HL-60 (cell line): ENCODE measurements at regions not wholly inside any gene's neighbourhood (a gene's known extent, or its start where the extent isn't known, plus 50 kb on each side); places are given as distances from the start of the nearest gene placed in this dataset.

Experiments
- DNase-seq, 2 experiments: peaks; one replicate each; pipeline ENCODE4 v3.0.0-alpha.2; 2010 to 2020; ENCODE audit warnings: low read depth in 1 of 2, low spot score in 1 of 2
- H3K27ac ChIP-seq: fragments of 250-450 bp; sonication (Bioruptor Pico); replicated peaks from 2 replicates; pipeline ENCODE4 v1.5.1; 2020; ENCODE audit warnings: mild to moderate bottlenecking, moderate library complexity
- H3K27me3 ChIP-seq: fragments of 250-450 bp; sonication (Bioruptor Pico); 2 replicates; pipeline ENCODE4 v1.5.1; 2021; ENCODE audit warnings: mild to moderate bottlenecking, moderate library complexity; ENCODE audit not compliant: insufficient read depth, poor library complexity, severe bottlenecking
- H3K4me3 ChIP-seq: replicated peaks from 2 replicates; pipeline ENCODE4 v1.5.1; 2011; ENCODE audit warnings: mild to moderate bottlenecking, control low read depth, low read length; ENCODE audit not compliant: insufficient read depth
- CTCF ChIP-seq: IDR thresholded peaks from one replicate; pipeline ENCODE4 v1.5.1; 2011; ENCODE audit warnings: low read length, control low read depth, inconsistent platforms; ENCODE audit not compliant: insufficient read depth
- GABPA ChIP-seq: IDR thresholded peaks from 2 replicates; pipeline ENCODE4 v1.6.1; 2012; ENCODE audit warnings: low read depth
- POLR2AphosphoS5 ChIP-seq: IDR thresholded peaks from 2 replicates; pipeline ENCODE4 v1.6.1; 2012; ENCODE audit warnings: low read depth
- REST ChIP-seq: IDR thresholded peaks from 2 replicates; pipeline ENCODE4 v1.6.1; 2012; ENCODE audit warnings: low read depth; ENCODE audit not compliant: insufficient replicate concordance
- SPI1 ChIP-seq: IDR thresholded peaks from 2 replicates; pipeline ENCODE4 v1.6.1; 2012; ENCODE audit warnings: low read depth, mild to moderate bottlenecking, borderline replicate concordance

DNA sequence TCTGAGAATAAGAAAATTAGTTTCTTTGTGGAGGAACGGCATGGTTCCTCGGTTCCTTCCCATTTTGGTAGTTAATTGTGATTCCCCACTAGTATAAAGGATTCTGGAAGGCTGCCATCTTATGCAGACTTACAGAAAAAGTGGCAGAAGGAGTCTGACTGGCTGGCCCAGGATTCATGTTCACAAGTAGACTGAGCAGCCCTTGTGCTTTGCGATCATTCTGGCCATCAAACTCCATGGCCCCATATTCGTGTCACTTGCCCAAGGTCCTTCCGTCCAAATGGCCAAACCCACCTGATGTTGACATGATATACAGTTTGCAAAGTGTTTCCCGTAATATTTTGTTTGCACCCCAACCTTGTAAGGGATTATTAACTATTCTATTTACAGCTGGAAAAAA lies 297.2 kb upstream of the AMIGO2 start:
- Histone ChIP-seq H3K27me3 (no peaks in the 10 kb centered on the region), H3K4me3 (no peak overlapping the region), H3K27ac (no peak overlapping the region)
- TF ChIP-seq CTCF: no peak
- no peak for TF ChIP-seq GABPA
- no peak for TF ChIP-seq SPI1
- TF ChIP-seq POLR2AphosphoS5: no peak
- no peak for TF ChIP-seq REST
- no peak for DNase-seq

DNA sequence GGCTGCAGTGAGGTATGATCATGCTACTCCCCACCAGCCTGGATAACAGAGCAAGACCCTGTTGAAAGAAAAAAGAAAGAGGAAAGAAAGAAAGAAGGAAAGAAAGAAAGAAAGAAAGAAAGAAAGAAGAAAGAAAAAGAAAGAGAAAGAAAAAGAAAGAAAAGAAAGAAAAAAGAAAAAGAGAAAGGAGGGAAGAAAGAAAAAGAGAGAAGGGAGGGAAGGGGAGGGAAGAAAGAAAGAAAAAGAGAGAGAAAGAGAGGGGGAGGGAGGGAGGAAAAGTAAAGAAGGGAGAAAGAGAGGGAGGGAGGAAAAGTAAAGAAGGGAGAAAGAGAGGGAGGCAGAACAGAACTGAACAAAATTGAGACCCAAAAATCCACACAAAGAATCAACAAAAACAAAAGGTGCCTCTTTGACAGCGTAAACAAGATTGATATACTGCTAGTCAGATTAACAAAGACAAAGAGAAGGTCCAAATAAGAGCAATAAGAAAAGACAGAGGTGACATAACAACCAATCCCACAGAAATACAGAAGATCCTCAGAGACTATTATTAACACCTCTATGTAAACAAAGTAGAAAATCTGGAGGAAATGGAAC lies 293.9 kb upstream of the AMIGO2 start:
- no peak for DNase-seq
- H3K27me3 ChIP-seq: no peaks in the 10 kb centered on the region
- H3K4me3 ChIP-seq: no peak overlapping the region
- TF ChIP-seq POLR2AphosphoS5 (no peak), CTCF (no peak), SPI1 (no peak), REST (no peak), GABPA (no peak)
- H3K27ac ChIP-seq: no peak overlapping the region

- Histone ChIP-seq H3K4me3 (no peak overlapping the region), H3K27me3 (no peaks in the 10 kb centered on the region), H3K27ac (no peak overlapping the region)
- no peak for TF ChIP-seq CTCF
- no peak for TF ChIP-seq GABPA
- TF ChIP-seq SPI1: no peak
- no peak for TF ChIP-seq POLR2AphosphoS5
- TF ChIP-seq REST: no peak
- DNase-seq: no peak
Measured at GRCh38 chr12:47370421-47370820, 290.7 kb upstream of the AMIGO2 start.
